GM19351 (cell line): ENCODE measurements at regions not wholly inside any gene's neighbourhood (a gene's known extent, or its start where the extent isn't known, plus 50 kb on each side); places are given as distances from the start of the nearest gene placed in this dataset.

Source experiments
- ATAC-seq: cut with Tn5 transposase; IDR thresholded peaks from one replicate; pipeline ENCODE4 v1.9.1; 2021; ENCODE audit warnings: mild to moderate bottlenecking, moderate library complexity; ENCODE audit not compliant: unreplicated experiment

DNA sequence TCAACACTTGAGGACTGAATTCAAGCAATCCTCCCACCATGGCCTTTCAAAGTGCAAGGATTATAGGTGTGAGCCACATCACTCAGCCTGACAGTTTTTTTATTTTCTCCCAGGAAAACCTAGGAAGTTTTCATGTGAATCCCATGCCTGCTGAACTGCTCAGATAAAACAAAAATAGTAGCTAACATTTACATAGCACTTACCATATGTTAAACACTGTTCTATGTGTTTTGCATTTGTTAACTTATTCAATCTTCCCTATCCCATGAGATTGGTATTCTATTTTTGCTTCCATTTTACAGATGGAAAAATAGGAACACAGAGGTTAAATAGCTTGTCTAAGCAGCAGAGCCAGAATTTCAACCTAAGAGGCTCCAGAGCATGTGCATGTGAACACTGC lies 157.4 kb upstream of the KCTD1 start:
- no peak for ATAC-seq

DNA sequence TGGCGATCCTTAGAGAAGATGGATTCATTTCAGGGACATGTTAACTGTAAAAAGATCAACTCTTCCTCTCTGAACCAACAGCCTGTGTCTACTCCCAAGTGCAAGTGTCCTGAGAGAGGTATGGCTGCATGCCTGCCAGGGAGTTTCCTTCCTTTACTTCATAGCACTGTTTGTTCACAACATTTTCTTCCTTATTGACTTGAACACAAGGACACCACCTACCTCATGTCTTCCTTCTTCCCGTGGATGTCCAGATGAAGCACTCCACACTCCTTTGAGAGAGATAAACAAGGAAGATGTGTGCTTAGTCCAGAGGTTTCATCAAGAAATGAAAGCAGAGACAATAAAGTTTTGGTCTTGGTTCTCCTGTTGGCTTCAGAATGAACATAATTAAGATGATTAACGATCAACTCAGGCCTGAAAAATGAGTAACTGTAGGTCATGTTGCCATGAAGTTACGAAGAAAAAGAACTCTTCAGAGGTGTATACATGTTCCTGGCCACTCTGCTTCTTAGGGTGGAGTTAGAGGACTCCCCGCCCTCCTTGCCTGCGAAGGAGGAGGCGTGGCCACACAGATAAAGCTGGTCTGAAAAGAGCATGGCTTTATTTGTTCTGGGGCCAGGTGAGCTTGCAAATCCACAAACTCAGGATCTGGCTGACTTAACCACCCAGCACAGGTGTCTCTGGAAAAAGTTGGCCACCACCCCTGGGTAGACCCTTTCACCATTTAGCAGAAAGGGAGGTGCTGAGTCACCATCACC lies 155.0 kb upstream of the KCTD1 start:
- ATAC-seq, result no peak

DNA sequence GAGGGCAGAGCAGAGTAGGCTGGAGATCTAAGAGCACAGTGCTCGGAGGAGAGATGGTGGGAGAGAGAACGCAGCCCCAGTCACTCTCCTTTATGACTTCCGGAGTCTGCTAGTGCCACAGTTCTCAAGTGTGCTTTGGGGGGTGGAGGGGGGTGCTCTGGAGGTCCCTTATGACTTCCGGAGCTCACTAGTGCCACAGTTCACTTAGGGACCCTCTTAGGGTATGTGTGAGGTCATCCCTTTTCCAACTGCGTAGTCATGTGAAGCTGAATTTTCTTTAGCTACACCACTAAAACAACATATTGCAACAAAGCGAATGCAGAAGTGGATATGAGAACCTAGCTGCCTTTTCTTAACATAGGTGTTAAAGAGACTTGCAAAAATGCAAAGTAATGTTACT lies 153.7 kb upstream of the KCTD1 start:
- no peak for ATAC-seq

DNA sequence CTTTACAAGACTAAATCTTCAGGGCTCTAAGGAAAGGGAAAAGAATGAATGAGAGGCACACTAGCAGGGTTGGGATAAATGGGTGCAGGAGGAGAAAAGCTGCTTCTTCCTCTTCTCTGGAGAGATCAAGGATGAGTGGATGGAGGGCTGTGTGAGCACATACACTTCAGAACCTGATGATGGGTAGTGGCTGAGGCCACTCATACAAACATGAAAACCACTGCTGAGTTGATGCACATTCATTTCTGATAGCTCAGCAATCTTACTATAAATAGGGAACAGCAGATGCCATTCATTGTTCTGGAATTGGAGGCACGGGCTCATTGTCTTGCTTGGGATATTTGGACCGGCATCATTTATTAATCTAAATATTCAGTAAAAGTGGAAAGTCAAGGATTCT lies 152.4 kb upstream of the KCTD1 start:
- ATAC-seq, result peak; percentile 2

DNA sequence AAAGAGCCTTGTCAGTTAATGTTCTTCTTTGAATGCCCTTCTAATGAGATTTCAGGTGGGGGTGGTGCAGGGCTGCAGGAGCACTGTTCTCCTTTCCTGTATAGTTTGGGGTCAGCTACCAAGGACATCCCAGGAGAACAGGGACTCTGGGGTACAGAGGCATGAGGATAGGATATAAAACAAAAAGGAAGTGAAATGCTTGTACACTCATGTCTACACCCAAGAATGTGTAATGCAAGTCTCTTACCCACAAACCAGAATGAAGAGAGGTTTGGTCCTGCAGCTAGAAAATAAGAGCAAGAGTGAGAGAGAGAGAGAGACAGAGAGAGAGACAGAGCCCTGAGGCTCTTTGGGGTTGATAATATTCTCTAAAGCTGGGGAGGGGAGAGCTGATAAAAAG lies 151.8 kb upstream of the KCTD1 start:
- peak; percentile 71 for ATAC-seq

DNA sequence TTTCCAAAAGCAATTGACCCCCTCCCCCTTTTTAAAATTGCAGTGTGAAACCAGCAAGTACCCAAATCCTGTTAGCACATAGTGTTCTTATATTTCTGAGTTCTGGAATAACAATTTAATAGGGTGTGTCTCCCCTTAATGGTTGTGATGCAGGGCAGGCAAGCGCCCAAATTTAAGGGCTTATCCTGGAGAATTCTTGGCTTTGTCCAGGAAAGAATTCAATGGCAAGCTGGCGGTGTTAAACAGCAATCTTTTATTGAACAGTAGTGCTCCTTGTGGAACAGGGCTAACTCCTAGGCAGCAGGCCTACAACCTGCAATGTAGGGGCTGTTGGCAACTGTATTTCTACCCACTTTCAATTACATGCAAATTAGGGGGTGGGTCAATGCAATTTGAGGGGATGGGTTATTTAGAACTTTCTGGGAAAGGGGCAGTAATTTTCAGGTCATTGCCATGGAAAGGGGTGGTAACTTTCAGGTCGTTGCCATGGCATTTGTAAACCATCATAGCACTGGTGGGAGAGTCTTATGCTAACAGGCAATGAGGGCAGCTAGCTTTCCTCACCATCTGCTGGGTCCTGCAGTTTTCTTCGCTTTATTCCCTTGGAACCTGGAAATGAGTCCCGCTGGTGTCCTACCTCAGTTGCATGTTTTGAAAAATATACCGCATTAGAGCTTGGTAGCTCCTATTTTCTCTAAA lies 149.0 kb upstream of the KCTD1 start:
- no peak for ATAC-seq

DNA sequence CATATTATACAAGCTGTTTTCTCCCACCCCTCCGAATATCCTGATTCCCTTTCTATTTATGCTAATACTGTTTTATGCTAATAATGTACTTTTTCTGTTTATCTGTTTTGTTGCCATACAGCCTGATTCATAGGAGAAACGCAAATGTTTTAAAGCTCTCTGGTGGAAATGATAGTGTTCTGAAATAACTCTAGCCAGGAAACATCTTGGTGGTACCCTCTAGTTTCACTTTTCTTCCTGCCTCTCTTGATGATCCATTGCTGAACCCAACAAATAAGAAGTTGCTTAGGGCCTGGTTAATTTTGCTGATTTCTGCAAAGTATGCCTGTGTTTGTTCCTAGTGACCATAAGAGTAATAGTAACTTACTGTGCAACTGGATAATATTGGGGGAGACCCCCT lies 148.4 kb upstream of the KCTD1 start:
- no peak for ATAC-seq

DNA sequence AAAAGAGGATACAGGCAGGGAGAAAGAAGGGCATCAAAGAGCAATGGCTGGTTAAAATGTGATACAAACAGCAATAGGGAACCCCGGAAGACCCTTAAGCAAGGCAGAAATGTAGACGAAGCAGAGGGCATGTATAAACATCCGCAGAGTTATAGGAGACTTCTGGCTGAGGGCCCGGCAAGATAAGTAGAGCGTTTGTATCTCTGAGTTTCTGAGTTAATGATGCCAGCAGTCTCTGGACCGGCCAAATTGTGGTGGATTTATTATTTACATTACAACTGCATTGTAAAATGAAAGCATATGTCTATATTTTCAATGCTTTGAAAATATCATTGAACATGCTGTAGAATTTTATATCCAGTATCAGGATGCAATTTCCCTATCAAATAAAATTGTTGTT lies 148.0 kb upstream of the KCTD1 start:
- no peak for ATAC-seq

DNA sequence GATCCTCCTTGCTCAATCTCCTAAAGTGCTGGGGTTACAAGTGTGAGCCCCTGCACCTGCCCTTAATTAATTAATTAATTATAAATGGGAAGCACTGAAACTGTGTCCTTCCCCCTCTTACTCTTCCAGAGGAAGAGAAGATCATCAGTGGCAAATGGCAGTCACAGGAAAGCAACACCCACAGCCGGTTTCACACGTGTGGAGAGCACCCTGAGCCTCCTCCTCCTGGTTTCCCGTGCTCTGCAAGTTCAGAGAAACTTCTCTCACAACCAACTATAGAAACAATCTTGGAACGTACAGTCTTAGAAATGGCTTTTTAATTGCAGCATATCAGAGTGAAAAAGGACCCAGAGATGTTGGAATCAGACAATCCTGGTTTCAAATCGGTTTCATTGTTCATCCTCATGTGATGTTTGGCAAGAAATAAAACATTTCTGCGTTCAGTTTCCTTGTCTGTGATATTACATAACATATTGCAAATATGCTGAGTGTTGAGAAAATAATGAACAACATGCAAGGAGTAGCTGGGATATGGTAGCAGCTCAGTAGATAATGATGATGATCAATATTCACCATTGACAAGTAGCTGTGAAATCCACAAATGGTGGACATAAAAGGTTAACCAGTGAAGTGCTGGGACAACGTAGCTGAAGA lies 141.0 kb upstream of the KCTD1 start:
- ATAC-seq, result no peak

DNA sequence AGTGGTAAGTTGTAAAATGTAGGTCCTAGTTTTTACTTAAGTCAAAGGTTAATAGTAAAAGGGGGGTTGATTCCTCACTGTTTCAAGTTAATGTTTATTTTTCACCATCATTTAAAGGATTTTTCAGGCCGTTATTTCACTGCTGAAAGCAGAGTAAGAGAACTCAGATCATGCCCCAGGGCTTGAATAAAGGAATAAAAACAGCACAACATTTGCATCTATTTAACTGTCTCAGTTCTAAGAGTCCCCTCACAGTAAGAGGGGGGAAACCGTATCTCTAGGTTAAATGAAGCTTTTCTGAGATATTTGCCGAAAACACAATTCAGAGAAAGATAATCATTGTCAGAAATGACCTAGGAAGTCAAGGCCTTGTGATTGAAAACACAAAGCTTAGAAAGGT lies 138.2 kb upstream of the KCTD1 start:
- no peak for ATAC-seq

DNA sequence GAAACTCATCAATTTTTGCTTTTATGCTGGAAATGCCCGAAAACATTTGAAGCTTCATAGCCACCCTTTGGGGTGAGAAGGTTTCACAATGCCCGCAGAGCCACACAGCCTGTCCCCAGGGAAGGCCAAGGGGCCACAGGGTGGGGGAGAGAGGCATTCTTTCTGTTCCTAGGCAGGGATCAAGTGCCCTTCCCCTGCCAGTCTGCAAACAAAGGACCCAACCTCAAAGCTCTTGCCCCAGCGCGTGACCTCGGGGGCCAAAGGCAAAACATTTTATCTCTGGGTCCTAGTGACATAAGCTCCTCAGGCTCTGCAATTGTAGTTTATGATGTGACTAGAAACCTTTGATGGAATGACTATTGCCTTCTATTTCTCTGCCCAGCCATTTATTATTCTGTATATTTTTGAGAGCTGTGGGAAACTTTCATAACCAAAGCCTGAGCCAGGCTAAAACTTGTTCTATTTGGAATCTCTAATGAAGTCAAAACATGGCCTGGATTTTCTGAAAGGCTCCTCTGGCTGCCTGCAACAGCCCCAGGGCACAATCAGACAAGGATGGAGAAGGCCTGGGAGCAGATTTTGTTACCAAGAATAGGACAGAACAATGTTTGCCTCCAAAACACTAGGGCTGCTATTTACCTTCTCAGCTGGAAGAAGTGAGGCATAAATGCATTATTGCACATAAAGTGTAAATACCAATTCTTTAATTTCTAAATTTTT lies 137.2 kb upstream of the KCTD1 start:
- ATAC-seq, result no peak

DNA sequence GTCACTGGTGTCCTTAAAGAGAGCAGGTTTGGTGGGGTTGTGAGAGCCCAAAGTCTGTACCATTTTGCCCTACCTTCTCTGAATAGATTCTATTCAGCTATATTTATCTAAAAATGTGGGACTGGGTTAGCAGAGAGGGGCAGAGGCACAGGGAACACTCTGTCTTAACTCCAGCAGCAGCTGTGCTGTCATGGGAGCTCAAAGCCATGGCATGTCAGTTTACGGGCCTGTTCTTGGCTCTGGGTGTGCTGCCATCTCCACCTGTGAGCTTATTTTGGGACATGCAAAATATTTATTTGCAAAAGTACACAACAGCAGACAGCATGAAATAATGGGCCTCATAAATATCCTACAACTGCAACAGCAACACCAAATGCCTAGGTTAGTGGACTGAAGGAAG lies 129.6 kb upstream of the KCTD1 start:
- ATAC-seq, result no peak

DNA sequence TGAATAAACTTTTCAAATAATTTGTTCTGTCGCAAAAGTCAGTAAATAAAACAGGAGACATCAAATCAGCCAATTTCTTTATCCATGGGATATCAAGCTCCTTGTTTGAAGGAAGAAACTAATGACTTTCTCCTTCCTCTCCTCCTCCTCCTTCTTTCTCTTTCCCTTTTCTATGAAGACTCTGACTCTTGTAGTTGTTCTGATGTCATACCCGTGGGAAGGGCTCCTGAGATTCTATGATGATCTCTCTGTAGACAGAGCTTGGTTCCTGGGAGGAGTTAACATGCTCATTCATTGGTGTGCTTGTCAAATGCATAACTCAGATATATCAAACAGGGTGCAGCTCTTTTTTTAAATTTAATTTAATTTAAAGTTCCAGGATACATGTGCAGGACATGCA lies 118.7 kb upstream of the KCTD1 start:
- no peak for ATAC-seq

DNA sequence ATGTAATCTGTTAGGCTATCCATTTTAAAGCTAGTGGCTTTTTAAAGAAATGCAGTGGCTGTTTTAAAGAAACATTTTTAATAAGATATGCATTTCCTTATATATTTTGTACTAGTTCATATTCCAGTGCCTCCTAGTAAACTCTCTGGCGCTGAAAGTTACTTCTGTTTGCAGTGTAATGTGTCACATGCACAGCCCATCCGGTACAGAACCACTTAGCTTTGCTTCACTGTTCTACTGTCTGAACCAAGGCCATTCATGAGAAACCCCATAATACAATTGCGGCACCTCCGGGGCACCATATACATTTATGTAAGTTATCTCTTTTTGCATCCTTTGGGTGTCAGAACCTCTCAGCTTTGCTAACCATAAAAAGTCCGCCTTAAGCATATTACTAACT lies 114.6 kb upstream of the KCTD1 start:
- ATAC-seq, result no peak

DNA sequence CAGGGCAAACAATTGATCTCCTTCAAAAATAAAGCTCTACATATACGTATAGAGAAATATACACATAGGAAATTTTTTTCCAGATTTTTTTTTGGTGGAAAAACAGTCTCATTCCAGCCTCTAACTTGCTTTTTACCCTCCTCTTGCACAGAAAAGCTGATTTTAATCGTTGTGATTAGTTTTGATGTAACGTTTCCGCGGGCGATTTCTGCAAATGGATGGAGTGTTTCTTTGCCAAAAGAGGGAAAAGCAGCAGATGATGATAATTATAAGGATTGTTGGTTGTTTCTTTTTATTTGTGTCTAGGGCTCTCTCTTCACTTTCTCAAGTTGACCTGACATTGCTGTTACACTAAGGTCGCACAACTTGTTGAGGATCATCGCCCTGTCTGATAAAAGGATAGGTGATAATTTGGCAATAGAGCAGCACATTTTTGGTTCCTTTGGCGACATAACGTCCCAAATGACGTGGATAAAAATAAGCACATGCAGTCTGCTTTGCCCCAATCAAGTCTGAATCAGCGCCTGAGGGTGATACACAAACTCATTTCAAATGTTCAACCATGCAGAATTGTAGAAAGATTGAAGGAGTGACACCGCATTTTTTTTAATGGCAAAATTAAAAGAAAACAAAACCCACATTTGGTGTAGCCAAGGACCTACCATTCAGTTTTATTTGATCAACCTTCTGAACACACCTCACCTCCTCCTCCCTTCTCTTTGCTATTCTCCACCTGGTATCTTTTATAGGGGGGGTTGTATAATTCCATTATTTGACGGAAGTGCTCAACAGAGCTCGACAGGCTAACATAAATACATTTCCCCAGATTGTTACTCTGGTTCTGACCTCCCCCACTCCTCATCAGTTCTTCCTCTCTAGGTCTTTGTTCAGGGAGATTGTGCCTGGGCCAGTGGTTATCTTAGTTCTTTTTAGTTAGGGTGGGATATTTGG lies 109.6 kb upstream of the KCTD1 start:
- ATAC-seq, result no peak

DNA sequence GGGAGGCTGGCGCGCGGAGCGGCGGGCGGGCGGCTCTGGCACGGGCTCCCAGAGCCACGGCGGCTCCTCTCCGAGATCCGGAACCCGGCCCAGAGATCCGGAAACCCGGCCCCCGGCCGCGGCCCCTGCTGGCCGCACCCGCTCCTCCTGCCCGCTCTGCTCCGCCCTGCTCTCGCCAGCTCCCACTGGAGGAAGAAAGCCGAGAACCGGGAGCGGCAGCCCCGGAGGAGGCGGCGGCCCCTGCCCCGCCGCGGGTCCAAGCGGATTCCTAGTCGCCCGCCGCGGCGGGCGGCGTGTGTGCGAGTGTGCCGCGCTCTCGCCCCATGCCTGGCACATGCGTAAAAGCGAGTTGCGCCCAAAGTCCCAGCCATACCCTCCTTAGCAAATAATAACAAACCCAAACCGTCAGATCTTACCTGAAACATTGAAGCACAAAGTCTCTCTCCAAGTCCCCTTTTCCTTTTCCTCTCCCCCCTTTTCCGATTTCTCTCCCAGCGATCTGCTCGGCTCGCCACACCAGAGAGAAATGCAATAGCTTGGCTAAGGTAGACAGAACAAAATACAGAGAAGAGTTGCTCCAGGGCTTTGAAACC lies 108.7 kb upstream of the KCTD1 start:
- ATAC-seq, result peak; percentile 71

DNA sequence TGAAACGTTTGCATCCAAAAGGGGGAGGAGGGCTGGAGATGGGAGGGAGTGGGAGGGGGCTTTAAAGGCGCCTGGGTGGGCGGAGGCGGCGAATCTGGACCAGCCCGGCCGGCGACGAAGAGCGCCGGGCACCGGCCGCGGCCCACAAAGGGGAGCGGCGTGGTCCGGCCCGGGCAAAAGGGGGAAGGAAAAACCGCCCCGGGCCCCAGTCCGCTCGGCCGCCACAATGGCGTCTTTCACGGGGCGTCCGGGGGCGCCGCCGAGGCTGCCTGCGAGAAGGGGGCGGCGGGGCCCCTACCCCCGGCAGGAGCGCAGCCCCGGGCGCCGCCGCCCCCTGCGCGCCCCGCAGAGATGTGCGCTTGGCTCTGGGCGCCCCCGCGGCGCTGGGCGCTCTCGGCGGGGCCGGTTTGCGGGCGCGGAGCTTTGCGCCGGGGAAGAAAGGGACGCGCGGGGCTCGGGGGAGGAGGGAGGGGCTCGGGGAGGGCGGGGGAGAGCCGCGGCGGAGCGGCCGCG lies 108.1 kb upstream of the KCTD1 start:
- peak; percentile 42 for ATAC-seq

DNA sequence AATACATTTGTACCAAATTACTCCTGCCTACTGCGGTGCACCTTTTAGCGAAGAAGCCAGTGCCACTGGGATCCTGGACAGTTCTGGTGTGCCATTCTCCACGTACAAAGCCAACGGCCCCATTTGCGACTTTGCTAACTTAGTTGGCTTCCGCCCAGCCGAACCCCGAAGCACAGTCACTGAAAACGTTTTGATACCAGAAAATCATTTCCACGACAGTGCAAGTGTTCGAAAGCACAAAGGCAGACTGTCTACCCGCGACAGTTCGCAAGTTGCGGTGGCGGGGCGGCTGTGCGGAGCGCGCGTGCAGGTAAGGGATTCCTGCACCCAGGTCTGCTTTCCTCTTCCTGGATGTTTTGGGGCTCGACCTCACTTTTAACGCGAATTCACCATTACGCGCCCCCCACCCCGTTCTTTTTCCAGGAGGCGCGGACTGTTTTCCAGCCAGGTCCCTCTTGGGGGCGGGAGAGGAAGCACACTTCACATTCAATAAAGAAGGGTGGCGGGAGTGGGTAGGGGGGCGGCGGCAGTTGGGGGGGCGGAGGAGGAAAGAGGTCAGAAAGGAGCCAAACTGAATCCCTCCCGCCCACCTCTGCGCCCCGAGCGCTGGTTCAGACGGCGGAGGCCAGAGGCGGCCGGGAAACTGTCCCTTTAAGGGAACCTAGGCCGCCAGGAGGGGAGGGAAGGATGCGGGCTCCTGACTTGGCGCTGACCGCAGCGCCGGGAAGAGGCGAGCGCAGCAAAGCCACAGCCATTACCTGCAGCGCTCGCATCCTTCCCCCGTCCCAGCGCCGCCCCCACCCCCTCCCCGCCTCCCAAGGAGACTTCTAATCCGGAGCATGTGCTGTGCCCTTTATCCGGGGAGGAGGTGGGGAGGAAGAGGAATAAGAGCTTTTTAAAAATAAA lies 107.4 kb upstream of the KCTD1 start:
- peak; percentile 5 for ATAC-seq
